Right lobe of liver (tissue), 4 donors: ENCODE measurements at regions not wholly inside any gene's neighbourhood (a gene's known extent, or its start where the extent isn't known, plus 50 kb on each side); places are given as distances from the start of the nearest gene placed in this dataset.

Experiments used
- POLR2A ChIP-seq: fragments of 450-650 bp; IDR thresholded peaks from one replicate; pipeline ENCODE4 v1.6.1; 2017; ENCODE audit warnings: antibody characterized with exemption, mild to moderate bottlenecking
- TF ChIP-seq, protein P1 (sequence below), 4 donors: fragments of 200-600 bp in 3 of 4; fragments of 450-650 bp in 1 of 4; IDR thresholded peaks; one replicate each; pipeline versions ENCODE4 v1.5.1 to v1.8.0; 2016 to 2022; ENCODE audit warnings: antibody characterized with exemption in 4 of 4, mild to moderate bottlenecking in 2 of 4
- donor health status: DM: no; HTN: no; CAD: no.
- donor health status: DM: no; HTN: no; CAD: no.
- donor health status: DM: no; HTN: yes; CAD: no.

DNA sequence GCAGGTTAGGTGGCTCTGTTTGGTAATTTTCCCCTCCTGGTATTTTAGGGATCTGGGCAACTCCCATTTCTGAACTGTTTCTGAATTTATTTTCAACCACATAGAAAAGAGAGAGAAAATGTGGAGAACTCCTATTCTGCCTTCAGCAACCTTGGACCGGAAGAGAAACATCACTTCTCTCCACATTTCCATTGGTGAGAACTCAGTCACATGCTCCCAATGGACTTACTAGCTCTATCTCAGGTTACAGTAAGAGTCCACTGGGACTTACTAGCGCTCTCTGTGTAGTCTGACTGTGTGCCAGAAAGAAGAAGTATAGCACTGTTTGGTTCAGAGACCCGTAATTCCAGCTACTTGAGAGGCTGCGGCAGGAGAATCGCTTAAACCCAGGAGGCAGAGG lies 383.2 kb downstream of the DUSP6 start:
- TF ChIP-seq, protein P1, sequence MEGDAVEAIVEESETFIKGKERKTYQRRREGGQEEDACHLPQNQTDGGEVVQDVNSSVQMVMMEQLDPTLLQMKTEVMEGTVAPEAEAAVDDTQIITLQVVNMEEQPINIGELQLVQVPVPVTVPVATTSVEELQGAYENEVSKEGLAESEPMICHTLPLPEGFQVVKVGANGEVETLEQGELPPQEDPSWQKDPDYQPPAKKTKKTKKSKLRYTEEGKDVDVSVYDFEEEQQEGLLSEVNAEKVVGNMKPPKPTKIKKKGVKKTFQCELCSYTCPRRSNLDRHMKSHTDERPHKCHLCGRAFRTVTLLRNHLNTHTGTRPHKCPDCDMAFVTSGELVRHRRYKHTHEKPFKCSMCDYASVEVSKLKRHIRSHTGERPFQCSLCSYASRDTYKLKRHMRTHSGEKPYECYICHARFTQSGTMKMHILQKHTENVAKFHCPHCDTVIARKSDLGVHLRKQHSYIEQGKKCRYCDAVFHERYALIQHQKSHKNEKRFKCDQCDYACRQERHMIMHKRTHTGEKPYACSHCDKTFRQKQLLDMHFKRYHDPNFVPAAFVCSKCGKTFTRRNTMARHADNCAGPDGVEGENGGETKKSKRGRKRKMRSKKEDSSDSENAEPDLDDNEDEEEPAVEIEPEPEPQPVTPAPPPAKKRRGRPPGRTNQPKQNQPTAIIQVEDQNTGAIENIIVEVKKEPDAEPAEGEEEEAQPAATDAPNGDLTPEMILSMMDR (IDR thresholded peaks at IDR 0.05) = no peak
- no peak for TF ChIP-seq POLR2A
